Tongue (tissue), 1 donor: ENCODE measurements at regions not wholly inside any gene's neighbourhood (a gene's known extent, or its start where the extent isn't known, plus 50 kb on each side); places are given as distances from the start of the nearest gene placed in this dataset.
"Not testable (repeated sequence)": the region's sequence is repeated elsewhere in the genome, so short reads cannot be mapped to it uniquely, and the experiment has no call there.

Experiments
- DNase-seq: peaks from one replicate; pipeline ENCODE4 v3.0.0-alpha.2; 2015

GRCh38 chrX:91500499-91500898 lies 65.9 kb downstream of the PABPC5 start:
- DNase-seq = peak; percentile 1

DNA sequence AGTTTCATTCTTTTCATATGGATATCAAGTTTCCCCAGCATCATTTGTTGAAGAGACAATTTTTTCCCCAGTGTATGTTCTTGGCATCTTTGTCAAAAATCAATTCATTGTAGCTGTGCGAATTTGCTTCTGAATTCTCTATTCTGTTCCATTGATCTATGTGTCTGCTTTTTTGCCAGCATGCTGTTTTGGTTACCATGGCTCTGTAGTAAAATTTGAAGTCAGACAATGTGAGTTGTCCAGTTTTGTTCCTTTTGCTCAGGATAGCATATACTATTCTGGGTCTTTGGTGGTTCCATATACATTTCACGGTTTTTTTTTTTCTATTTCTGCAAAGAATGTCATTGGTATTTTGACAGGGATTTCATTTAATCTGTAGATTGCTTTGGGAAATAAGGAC lies 95.6 kb downstream of the PABPC5 start:
- not testable (repeated sequence) for DNase-seq

DNA sequence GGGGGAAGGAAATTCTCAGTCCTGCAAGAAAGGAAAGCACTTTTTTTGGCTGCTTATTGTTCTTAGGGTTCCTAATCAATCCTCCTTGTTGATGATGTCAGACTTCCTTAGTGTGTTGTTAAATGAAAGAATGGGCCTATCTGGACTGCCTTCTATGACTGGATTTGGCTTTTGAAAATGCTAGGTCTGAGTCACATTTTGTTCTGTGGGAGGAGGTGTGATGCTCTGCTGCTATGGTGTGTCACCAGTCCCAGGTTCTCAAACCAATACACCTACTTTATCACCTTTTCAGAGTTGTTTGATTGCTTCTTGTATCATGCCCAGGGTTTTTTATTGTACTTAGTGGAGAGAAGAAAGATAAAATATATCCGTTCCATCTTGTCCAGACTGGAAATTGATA lies 128.5 kb downstream of the PABPC5 start:
- not testable (repeated sequence) for DNase-seq
